IPS-NIHi11 (cell line): ENCODE measurements at regions not wholly inside any gene's neighbourhood (a gene's known extent, or its start where the extent isn't known, plus 50 kb on each side); places are given as distances from the start of the nearest gene placed in this dataset.
A peak's percentile ranks its signal among the peaks of the same experiment; 100 is the strongest.
"Not testable (repeated sequence)": the region's sequence is repeated elsewhere in the genome, so short reads cannot be mapped to it uniquely, and the experiment has no call there.

Experiments
- DNase-seq: peaks from one replicate; pipeline ENCODE4 v3.0.0; 2012; ENCODE audit warnings: mixed read lengths, low spot score

- no peak for DNase-seq
Measured at GRCh38 chr5:45060724-45061123, 252.0 kb downstream of the MRPS30 start.

DNA sequence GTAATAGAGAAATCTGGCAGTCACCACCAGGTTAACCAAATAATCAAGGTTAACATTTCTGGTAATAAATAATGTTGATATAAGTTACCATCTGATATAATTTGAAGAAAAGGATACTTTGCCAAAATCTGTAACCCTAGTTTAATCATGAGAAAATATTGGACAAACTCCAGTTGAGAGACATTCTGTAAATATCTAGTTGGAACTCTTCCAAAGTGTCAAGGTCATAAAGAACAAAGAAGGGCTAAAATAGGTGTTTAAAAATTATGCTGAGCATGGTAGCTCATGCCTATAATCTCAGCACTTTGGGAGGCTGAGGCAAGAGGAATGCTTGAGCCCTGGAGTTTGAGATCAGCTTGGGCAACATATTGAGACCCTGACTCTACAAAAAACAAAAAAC is 253.3 kb downstream of the MRPS30 start:
- no peak for DNase-seq

GRCh38 chr5:45081082-45081481 is 272.3 kb downstream of the MRPS30 start:
- DNase-seq = no peak

DNA sequence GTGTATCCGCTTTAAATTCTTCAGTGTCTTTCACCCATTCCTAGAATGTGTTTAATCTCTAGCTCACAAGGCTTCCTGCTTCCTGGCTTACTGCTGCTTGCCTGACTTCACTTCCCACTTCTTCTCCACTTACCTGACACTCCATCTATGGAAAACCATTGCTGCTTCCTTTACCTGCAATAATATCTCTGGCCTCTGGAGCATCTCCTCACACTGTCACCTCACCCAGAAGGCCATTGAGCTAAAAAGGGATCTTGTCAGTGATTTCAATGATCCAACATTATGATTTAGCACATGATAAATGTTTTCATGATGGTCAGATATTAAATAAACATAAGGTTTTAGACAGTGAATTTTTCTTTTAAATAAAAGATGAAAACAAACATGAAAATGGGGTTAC is 281.1 kb downstream of the MRPS30 start:
- DNase-seq = no peak

- no peak for DNase-seq
Measured at GRCh38 chr5:45093377-45093776, 284.6 kb downstream of the MRPS30 start.

GRCh38 chr5:45094876-45095440 is 286.2 kb downstream of the MRPS30 start:
- no peak for DNase-seq

DNA sequence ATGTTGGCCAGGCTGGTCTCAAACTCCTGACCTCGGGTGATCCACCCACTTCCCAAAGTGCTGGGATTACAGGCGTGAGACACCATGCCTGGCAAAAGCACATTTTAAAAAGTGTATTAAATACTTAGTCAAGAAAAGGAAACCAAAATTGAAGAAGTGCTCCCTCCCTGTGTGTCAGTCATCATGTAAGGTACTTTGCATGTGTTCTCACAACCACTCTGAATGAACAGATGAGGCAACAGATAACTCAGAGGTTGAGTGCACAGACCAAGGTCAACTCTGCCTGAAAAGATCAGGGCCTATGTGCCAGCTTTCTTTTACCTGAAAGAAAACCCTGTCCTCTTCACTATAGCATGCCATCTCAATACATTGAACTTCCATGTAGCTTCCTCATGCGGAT is 289.7 kb downstream of the MRPS30 start:
- no peak for DNase-seq

DNA sequence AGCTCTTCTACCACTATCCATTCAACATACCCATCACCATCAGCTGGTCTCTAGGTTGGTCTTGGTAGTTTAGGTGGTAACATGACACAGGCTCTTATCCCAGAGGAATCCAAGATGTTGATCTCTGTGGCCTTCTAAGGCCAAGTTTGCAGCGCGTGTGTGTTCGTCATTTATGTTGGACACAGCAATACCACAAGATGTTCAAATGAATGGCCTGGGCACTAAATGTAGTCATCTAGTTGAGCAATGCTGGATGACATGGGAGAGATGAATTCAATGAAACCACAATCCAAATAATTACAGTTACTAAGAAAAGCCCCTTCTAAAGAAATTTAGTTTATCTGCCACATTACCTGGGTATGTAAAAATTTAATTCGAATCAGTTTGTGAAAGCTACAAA is 292.4 kb downstream of the MRPS30 start:
- no peak for DNase-seq

GRCh38 chr5:45105491-45105994 is 296.8 kb downstream of the MRPS30 start:
- no peak for DNase-seq

GRCh38 chr5:45109062-45109461 is 300.3 kb downstream of the MRPS30 start:
- DNase-seq = peak; percentile 8

DNA sequence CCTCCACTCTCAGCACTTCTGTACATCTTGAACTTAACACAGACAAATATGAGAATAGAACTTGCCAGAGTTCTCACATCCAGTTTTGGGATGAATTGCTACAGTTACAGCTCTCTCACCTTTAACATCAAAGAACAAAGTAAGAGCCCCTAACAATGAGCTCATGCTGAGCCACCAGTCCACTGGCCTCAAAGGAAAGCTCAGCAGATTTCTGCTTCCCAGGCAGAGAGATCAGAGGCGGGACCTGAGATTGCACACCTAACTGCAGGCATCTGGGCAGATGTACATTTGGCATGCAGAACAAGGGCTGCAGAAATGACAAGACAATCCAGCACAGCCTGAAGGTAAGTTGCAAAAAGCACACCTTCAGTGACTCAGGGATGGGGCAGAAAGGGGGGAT is 300.9 kb downstream of the MRPS30 start:
- peak; percentile 8 for DNase-seq

- DNase-seq = peak; percentile 18
Measured at GRCh38 chr5:45110399-45110798, 301.7 kb downstream of the MRPS30 start.

- no peak for DNase-seq
Measured at GRCh38 chr5:45113726-45114125, 305.0 kb downstream of the MRPS30 start.

DNA sequence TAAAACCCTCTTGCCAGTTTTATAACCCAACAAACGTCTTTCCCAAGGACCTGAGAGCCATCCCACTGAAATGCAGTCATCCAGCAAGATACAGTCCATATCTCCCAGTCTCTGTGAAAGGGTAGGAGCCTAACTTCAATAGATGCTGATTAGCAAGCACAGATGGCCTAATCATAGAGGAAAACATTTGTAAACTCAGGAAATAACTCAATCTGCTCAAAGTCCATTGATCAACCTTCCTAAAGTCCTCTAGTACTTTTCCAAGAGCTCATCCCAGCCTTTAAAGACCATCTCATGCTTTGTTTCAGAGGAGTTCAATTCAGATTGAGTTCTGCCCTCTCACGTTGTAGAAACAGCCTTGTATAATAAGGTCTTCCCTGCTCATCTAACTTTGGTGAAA is 324.2 kb downstream of the MRPS30 start:
- DNase-seq = no peak

DNA sequence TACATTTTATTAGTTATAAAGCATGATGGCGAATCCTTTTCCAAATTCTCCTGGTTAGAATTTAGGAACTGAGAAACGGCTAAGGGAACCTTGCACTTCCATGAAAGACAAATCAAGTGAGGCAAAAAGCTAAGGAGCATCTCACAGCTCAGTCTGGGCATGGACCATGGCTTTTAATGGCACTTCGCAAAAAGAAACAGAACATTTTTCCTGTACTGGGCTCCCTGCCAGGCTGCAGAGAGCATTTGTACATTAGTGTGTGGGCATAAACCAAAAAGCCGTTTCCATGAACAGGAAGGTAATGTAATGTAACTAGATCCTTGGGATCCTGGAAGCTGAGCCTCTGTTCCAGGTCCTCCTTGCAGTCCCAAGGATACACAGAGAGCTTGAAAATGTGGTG is 354.2 kb downstream of the MRPS30 start:
- DNase-seq = no peak

DNA sequence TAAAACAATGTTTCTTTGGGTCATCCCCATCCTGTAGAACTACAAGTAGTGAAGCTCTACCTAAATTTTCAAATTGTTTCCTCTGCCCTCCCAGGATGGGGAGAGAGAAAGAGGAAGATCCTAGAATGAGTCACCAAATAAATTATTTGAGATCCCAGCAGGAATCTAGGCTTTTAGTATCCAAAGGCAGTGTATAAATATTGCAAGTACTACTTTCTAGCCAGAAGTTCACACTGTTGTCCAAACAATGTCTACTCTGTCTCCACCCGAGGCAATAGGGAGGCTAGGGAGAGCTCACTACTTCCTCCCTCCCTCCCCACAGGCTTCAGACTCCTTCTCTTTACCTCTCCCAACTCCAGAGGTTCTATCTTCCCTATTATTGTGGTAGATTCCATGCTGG is 362.8 kb downstream of the MRPS30 start:
- DNase-seq = no peak

- DNase-seq = not testable (repeated sequence)
Measured at GRCh38 chr5:45172634-45173033, 363.9 kb downstream of the MRPS30 start.

DNA sequence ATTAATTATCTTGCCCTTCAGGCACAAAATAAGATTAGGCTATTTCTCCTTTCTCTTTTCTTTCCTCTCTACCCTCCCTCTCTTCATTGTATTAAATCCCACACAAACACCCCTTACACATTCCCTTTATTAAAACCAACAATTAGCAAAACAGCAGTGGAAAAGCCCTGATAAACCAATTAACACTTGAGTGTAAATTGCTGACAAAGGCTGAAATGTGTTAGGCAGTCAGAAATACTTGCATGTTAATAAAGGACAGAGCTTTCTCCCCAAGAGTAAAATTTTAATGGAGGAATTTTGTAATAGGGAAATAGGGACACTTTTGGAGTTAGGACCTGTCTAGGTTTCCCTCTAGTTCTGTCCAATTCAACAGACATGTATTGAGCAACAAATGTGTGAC is 370.9 kb downstream of the MRPS30 start:
- DNase-seq = no peak

GRCh38 chr5:45189042-45189441 is 380.3 kb downstream of the MRPS30 start:
- DNase-seq = no peak

GRCh38 chr5:45189481-45189880 is 380.7 kb downstream of the MRPS30 start:
- DNase-seq = no peak

DNA sequence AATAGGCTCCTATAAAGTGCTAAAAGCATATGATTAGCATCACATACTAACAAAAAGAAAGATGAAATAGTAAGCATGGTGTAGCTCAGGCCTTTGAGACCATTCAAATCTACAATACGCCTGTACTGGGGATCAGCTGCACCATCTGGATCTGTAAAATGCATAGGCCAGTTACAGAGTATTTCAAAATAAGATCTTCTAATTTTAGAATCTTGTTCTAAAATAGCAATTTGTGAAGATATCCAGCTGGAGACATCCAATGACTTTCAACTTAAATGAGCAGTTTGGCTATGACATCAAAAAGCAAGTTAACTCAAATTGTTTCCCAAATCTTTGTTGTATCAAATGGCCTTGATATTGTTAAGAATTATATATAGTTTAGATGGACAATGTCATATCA is 386.3 kb downstream of the MRPS30 start:
- no peak for DNase-seq
